ENCODE measurements at regions not wholly inside any gene's neighbourhood (a gene's known extent, or its start where the extent isn't known, plus 50 kb on each side); places are given as distances from the start of the nearest gene placed in this dataset.

GRCh38 chr22:48456449-48456848 lies 1371.2 kb downstream of the BRD1 start:
- POLR2A ChIA-PET: no interaction called here
- TF ChIP-seq POLR2AphosphoS5 (IDR thresholded peaks at IDR 0.05; ENCODE audit: low read depth, low read length): no peak
- no peak for TF ChIP-seq SIN3A (IDR thresholded peaks at IDR 0.05; ENCODE audit: borderline replicate concordance, insufficient read depth, low read depth, low read length)
- TF ChIP-seq TCF7L2 (IDR thresholded peaks at IDR 0.05; ENCODE audit: low read depth, low read length): no peak
- no peak for TF ChIP-seq REST (IDR thresholded peaks at IDR 0.05; ENCODE audit: insufficient read depth in 1 of 2, low read depth in 2 of 2, low read length in 1 of 2)
- TF ChIP-seq, protein P1, sequence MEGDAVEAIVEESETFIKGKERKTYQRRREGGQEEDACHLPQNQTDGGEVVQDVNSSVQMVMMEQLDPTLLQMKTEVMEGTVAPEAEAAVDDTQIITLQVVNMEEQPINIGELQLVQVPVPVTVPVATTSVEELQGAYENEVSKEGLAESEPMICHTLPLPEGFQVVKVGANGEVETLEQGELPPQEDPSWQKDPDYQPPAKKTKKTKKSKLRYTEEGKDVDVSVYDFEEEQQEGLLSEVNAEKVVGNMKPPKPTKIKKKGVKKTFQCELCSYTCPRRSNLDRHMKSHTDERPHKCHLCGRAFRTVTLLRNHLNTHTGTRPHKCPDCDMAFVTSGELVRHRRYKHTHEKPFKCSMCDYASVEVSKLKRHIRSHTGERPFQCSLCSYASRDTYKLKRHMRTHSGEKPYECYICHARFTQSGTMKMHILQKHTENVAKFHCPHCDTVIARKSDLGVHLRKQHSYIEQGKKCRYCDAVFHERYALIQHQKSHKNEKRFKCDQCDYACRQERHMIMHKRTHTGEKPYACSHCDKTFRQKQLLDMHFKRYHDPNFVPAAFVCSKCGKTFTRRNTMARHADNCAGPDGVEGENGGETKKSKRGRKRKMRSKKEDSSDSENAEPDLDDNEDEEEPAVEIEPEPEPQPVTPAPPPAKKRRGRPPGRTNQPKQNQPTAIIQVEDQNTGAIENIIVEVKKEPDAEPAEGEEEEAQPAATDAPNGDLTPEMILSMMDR (IDR thresholded peaks at IDR 0.05): no peak

DNA sequence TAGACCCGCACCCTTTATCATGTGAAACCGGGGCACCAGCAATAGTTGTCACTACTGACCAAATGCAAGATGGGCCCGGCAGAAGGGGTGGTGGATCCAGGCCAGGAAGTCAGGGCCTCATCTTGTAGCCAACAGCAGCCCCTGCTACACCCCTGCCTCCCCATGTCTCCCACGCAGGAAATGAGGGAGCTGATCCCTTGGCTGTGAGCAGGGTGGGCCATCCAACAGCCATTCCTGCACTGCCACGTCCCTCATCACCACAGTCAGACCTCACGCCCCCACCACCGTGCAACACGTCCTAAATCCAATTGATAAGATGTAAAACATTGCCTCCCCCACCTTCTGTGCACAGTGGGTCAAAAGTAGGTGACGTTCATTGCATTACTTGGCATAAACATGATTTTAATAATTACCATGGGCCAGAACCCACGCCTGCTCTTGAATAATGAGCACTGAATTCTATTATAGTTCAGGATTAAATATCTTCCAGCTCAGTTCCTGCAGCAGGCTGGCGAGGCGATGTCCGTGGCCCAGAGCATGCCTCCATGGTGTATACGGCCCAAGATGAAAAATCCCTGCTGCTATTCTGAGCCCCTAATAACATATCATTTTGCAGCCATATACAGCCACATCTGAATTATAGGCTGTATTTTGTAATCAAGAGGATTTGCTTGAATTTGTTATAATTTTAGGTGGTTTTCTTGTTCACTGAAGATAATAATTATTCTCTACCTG lies 1373.8 kb downstream of the BRD1 start:
- TF ChIP-seq, protein P1 (IDR thresholded peaks at IDR 0.05): no peak
- no peak for TF ChIP-seq REST (IDR thresholded peaks at IDR 0.05; ENCODE audit: insufficient read depth in 1 of 2, low read depth in 2 of 2, low read length in 1 of 2)
- no peak for TF ChIP-seq POLR2AphosphoS5 (IDR thresholded peaks at IDR 0.05; ENCODE audit: low read depth, low read length)
- no peak for TF ChIP-seq TCF7L2 (IDR thresholded peaks at IDR 0.05; ENCODE audit: low read depth, low read length)
- TF ChIP-seq SIN3A (IDR thresholded peaks at IDR 0.05; ENCODE audit: borderline replicate concordance, insufficient read depth, low read depth, low read length): no peak
- no peaks in the 10 kb centered on the region for H3K4me1 ChIP-seq (ENCODE audit: control insufficient read depth, insufficient read depth, low read length)
- H3K4me3 ChIP-seq (ENCODE audit: low read depth in 2 of 2, low read length in 2 of 2): no peak overlapping the region
- ChIA-PET CTCF (no interaction called here), POLR2A (interaction anchor here (0.6 kb wide), 1 partner anchor 514 kb away, joined by 3 read pairs; no protein-coding TSS in a partner anchor)
- ATAC-seq (no peak), DNase-seq (ENCODE audit: low read depth, low spot score) (no peak)
- in situ Hi-C loops (cut with HindIII; ENCODE audit: low pct_unique_long_range_greater_than_20kb, low sequenced_read_pairs) (no loop called here), intact Hi-C loops (cut with micrococcal nuclease; ENCODE audit: unreplicated experiment) (no loop called here)
- no peaks in the 10 kb centered on the region for H3K27me3 ChIP-seq (ENCODE audit: control insufficient read depth, insufficient read depth, low read length)
- no peaks in the 10 kb centered on the region for H3K36me3 ChIP-seq (ENCODE audit: control insufficient read depth, insufficient read depth, low read length)
- no TSS peak for BruUV-seq (replicated peaks)
- no peaks in the 10 kb centered on the region for H3K9me3 ChIP-seq (ENCODE audit: control insufficient read depth, insufficient read depth, low read depth, low read length)
- no peak overlapping the region for H3K27ac ChIP-seq (ENCODE audit: low read length)

More at GRCh38 chr22:48456449-48456848, 1371.2 kb downstream of the BRD1 start:
- DNase-seq (ENCODE audit: low read depth, low spot score) (no peak), ATAC-seq (no peak)
- Histone ChIP-seq H3K36me3 (ENCODE audit: control insufficient read depth, insufficient read depth, low read length) (no peaks in the 10 kb centered on the region), H3K9me3 (ENCODE audit: control insufficient read depth, insufficient read depth, low read depth, low read length) (no peaks in the 10 kb centered on the region), H3K4me3 (ENCODE audit: low read depth in 2 of 2, low read length in 2 of 2) (no peak overlapping the region), H3K27me3 (ENCODE audit: control insufficient read depth, insufficient read depth, low read length) (no peaks in the 10 kb centered on the region), H3K27ac (ENCODE audit: low read length) (no peak overlapping the region), H3K4me1 (ENCODE audit: control insufficient read depth, insufficient read depth, low read length) (no peaks in the 10 kb centered on the region)
- intact Hi-C loops (cut with micrococcal nuclease; ENCODE audit: unreplicated experiment): no loop called here
- in situ Hi-C loops (cut with HindIII; ENCODE audit: low pct_unique_long_range_greater_than_20kb, low sequenced_read_pairs): no loop called here
- CTCF ChIA-PET: no interaction called here
- no TSS peak for BruUV-seq (replicated peaks)

Measured in Panc1 (cell line).